GM18951 (cell line): ENCODE measurements at regions not wholly inside any gene's neighbourhood (a gene's known extent, or its start where the extent isn't known, plus 50 kb on each side); places are given as distances from the start of the nearest gene placed in this dataset.
A peak's percentile ranks its signal among the peaks of the same experiment; 100 is the strongest.
"Not testable (repeated sequence)": the region's sequence is repeated elsewhere in the genome, so short reads cannot be mapped to it uniquely, and the experiment has no call there.

Source experiments
- POLR2A ChIP-seq: IDR thresholded peaks from 4 replicates; pipeline ENCODE4 v1.6.1; 2011; ENCODE audit warnings: mild to moderate bottlenecking; ENCODE audit not compliant: insufficient read length, insufficient read depth; ENCODE audit errors: extremely low read depth
- in situ Hi-C: fragments of 300-500 bp; cut with MboI; formaldehyde crosslinking; loops from one replicate; pipeline ENCODE4 v1.12.0; 2022; ENCODE audit warnings: low sequenced_read_pairs, mixed read lengths, inconsistent platforms; ENCODE audit not compliant: unreplicated experiment

- TF ChIP-seq POLR2A, result peak; percentile 16
- in situ Hi-C loops, result no loop called here
Measured at GRCh38 chr7:149714081-149714909, 59.1 kb downstream of the ZNF467 start.

DNA sequence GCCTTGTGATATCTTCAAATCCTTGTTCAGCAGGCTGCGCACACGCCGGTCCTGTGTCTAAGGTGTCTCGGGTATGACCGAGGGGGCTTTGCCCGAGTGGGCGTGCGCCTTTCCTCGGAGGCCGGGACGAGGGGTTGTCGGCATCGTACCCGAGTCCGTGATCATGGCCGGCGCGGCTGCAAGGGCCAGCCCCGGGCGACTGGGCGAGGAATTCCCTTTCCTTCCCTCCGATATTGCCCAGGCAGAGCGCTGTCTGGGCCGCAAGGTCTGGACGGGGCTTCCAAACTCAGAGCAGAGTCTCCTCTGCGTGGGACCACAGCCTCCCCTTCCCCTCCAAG is 59.7 kb downstream of the ZNF467 start:
- in situ Hi-C loops, result no loop called here
- no peak for TF ChIP-seq POLR2A

DNA sequence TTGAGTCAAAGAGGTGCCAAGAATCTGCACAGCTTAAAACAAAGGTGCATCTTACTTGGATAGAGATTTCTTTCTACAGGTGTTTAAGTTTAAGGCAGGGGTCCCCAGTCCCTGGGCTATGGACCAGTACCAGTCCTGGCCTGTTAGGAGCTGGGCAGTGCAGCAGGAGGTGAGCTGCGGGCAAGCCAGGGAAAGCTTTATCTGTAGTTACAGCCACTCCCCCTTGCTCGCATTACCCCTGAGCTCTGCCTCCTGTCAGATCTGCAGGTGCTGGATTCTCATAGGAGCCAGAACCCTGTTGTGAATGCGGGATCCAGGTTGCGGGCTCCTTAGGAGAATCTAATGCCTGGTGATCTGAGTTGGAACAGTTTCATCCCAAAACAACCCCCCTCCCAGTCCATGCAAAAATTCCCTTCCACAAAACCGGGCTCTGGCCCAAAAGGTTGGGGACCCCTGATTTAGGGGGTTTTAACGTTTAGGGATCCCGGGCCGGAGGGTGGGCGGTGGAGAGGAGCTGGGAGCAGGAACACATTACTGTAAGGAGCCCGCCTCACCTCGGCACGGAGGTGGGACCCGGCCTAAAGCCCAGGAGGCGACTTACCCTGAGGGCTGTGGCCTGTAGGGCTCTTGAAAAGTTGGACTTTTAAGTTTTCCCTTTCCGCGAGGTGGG is 60.2 kb downstream of the ZNF467 start:
- no peak for TF ChIP-seq POLR2A
- in situ Hi-C loops, result no loop called here

- in situ Hi-C loops, result no loop called here
- no peak for TF ChIP-seq POLR2A
Measured at GRCh38 chr7:149708026-149708425, 65.4 kb downstream of the ZNF467 start.

GRCh38 chr7:149707448-149707886 is 65.9 kb downstream of the ZNF467 start:
- in situ Hi-C loops, result no loop called here
- TF ChIP-seq POLR2A, result no peak

DNA sequence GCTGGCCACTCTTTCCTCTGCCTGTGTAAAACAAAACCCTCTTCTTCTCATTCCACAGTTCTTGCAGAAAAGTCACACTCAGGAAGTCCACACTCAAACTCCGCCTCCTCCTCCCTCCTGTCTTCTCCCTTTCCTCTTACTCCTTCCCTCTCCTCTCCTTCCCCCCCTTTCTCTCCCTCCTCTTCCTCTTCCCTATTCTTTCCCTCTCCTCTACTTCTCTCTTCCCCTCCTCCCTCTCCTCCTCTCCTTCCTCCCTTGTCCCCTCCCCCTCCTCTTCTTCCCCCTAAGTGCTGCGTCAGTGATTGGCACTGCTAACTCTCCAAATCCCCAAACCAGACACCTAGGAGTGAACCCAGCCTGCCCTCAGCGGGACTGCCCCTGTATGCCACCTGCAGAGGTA is 67.0 kb downstream of the ZNF467 start:
- in situ Hi-C loops, result no loop called here
- TF ChIP-seq POLR2A, result no peak

DNA sequence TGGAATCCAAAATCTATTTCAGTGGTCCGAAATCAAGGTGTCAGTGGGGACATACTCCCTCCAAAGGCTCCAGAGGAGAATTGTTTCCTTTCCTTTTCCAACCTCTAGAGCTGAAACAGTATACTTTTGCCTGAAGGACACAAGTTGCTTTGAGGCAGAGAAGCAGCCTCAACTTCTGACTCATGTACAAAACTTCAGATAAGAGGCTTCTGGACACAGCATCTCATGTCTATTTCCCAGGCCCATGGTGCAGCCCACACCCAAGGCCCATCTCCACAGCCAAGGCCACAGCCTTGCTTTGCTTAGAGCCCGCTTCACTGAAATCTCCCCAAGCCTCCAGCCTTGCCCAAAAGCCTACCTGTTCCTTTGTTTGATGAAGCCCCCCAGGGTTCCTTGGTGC is 68.9 kb downstream of the ZNF467 start:
- TF ChIP-seq POLR2A, result no peak
- in situ Hi-C loops, result no loop called here

GRCh38 chr7:149703044-149703650 is 70.2 kb downstream of the ZNF467 start:
- in situ Hi-C loops, result no loop called here
- no peak for TF ChIP-seq POLR2A

DNA sequence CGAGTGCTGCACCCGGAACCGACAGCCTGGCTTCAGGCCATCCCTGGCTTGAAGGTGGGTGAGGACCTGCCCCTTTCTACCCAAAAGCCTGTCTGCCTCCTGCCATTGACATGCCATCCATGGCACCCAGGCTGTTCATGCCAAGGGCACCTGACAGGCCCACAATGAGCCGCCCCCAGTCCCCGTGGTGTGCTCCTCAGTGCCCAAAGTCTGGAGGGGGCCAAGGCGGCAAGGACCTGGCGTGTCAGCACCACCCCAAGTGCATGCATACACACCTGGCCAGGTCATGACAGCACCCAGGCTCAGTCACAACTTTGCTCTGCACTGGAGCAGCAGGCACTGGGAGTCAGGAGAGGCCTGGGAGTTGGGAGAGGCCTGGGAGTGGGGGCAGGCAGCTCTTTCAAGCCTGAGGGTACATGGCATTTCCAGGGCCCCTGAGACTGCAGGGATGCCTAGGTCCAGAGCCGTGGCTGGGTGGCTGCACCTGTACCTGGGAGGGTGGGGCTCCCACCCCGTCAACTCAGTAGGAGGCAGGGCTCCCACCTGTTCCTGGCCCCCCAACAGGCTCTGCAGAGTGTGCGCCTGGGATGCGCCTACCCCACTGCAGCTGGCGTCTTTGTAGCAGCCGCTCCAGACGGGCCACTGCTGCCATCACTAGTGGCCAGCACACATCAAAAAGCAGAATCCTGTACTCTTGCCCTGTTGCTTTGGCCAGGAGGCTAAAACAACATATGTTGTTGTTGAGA is 71.7 kb downstream of the ZNF467 start:
- in situ Hi-C loops, result no loop called here
- no peak for TF ChIP-seq POLR2A

- in situ Hi-C loops, result not testable (repeated sequence)
Measured at GRCh38 chr7:149697767-149698166, 75.6 kb downstream of the ZNF467 start.

DNA sequence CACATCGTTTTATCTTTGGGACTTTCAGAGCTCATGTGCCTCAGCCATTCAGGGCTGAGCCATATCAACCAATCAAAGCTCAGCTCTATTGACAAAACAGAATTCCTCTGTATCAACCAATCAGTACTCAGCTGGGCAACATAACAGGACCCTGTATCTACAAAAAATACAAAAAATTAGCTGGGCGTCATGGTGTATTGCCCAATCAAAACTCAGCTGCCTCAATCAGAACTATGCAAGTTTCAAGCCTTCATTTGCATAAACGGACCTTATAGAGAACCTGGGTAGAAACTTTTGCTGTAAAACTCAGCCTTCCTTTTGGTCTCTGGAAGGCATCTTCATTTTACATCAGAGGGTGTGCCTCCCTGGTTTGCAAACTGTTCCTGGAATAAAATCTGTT is 77.1 kb downstream of the ZNF467 start:
- no peak for TF ChIP-seq POLR2A
- in situ Hi-C loops, result no loop called here

DNA sequence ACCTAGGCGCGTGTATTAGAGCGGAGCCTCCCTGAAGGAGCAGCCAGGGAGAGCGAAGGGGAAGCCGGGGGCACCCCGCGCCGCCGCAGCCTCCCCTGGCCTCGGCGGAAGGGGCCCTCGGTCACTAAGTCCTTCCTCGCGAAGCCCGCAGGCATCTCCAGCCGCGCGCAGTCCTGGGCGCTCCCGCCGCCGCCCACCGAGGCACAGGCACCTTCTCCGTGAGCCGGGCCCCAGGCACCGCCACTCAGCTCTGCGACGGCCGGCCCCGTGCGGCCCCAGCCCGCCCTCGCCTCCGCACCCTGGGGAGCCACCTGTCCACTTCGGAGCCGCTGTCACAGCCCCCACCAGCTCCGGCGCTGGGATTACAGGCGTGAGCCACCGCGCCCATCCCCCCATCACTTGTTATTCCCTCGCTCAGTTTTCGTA is 80.8 kb downstream of the ZNF467 start:
- in situ Hi-C loops, result no loop called here
- no peak for TF ChIP-seq POLR2A

GRCh38 chr7:149692056-149692455 is 81.3 kb downstream of the ZNF467 start:
- no peak for TF ChIP-seq POLR2A
- in situ Hi-C loops, result no loop called here
